HEK293T (cell line): ENCODE measurements at regions not wholly inside any gene's neighbourhood (a gene's known extent, or its start where the extent isn't known, plus 50 kb on each side); places are given as distances from the start of the nearest gene placed in this dataset.

ENCODE experiments used
- ARNT ChIP-seq: fragments of 450-650 bp; IDR thresholded peaks from 2 replicates; pipeline ENCODE4 v1.6.1; 2017; ENCODE audit warnings: mild to moderate bottlenecking
- BHLHE40 ChIP-seq: fragments of 450-650 bp; IDR thresholded peaks from 2 replicates; pipeline ENCODE4 v1.6.1; 2016; ENCODE audit warnings: mild to moderate bottlenecking, moderate library complexity, borderline replicate concordance
- FOXK2 ChIP-seq: fragments of 450-650 bp; IDR thresholded peaks from 2 replicates; pipeline ENCODE4 v1.6.1; 2016; ENCODE audit warnings: mild to moderate bottlenecking
- PKNOX1 ChIP-seq: fragments of 450-650 bp; IDR thresholded peaks from 2 replicates; pipeline ENCODE4 v1.6.1; 2016
- SP1 ChIP-seq: fragments of 450-650 bp; IDR thresholded peaks from 2 replicates; pipeline ENCODE4 v1.6.1; 2017
- SUZ12 ChIP-seq: fragments of 450-650 bp; IDR thresholded peaks from 2 replicates; pipeline ENCODE4 v1.6.1; 2016; ENCODE audit warnings: mild to moderate bottlenecking
- TARDBP ChIP-seq: fragments of 450-650 bp; IDR thresholded peaks from 2 replicates; pipeline ENCODE4 v1.6.1; 2016

- no peak for TF ChIP-seq ARNT
- TF ChIP-seq PKNOX1, result no peak
- TF ChIP-seq SUZ12, result no peak
- TF ChIP-seq SP1, result no peak
- no peak for TF ChIP-seq BHLHE40
- no peak for TF ChIP-seq FOXK2
- no peak for TF ChIP-seq TARDBP
Observed at GRCh38 chr4:18691431-18692200, 670.1 kb upstream of the LCORL start.
